HCT116 (cell line): ENCODE measurements at regions not wholly inside any gene's neighbourhood (a gene's known extent, or its start where the extent isn't known, plus 50 kb on each side); places are given as distances from the start of the nearest gene placed in this dataset.

Experiments
- EZH2 ChIP-seq: fragments of 200-600 bp; sonication (generic); IDR thresholded peaks from 2 replicates; pipeline ENCODE4 v1.6.1; 2017; ENCODE audit warnings: antibody characterized with exemption, mixed run types
- MAX ChIP-seq: IDR thresholded peaks from 2 replicates; pipeline ENCODE4 v1.6.1; 2012
- POLR2A ChIP-seq: IDR thresholded peaks from 2 replicates; pipeline ENCODE4 v1.7.0; 2011; ENCODE audit warnings: borderline replicate concordance; ENCODE audit not compliant: insufficient read depth, insufficient read length; ENCODE audit errors: extremely low read depth
- POLR2AphosphoS5 ChIP-seq: IDR thresholded peaks from 2 replicates; pipeline ENCODE4 v1.6.1; 2011; ENCODE audit warnings: mild to moderate bottlenecking, low read depth, low read length, moderate library complexity
- YY1 ChIP-seq: IDR thresholded peaks from 2 replicates; pipeline ENCODE4 v1.6.1; 2011; ENCODE audit warnings: low read length, low read depth, moderate library complexity, mild to moderate bottlenecking; ENCODE audit not compliant: insufficient replicate concordance; ENCODE audit errors: extremely low read depth

- TF ChIP-seq EZH2 (no peak), POLR2A (no peak), POLR2AphosphoS5 (no peak), YY1 (no peak), MAX (no peak)
These were observed 416.8 kb upstream of the SPRY2 start for GRCh38 chr13:80757694-80758093.
